Suppressor macrophage (primary cell): ENCODE measurements at regions not wholly inside any gene's neighbourhood (a gene's known extent, or its start where the extent isn't known, plus 50 kb on each side); places are given as distances from the start of the nearest gene placed in this dataset.
A peak's percentile ranks its signal among the peaks of the same experiment; 100 is the strongest.

Source experiments
- DNase-seq, 4 experiments: peaks; one replicate each; pipeline ENCODE4 v3.0.0-alpha.2; 2020 to 2022

DNA sequence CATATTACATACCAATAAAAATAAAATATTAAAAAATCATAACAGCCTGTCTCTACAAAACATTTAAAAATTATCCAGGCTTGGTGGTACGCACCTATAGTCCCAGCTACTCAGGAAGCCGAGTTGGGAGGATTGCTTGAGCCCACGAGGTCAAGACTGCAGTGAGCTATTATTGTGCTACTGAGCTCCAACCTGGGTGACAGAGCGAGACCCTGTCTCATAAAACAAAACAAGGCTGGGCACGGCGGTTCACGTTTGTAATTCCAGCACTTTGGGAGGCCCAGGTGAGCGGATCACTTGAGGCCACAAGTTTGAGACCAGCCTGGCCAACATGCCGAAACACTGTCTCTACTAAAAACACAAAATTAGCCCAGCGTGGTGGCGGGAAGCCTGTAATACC lies 52.2 kb upstream of the LSM14A start:
- no peak for DNase-seq

DNA sequence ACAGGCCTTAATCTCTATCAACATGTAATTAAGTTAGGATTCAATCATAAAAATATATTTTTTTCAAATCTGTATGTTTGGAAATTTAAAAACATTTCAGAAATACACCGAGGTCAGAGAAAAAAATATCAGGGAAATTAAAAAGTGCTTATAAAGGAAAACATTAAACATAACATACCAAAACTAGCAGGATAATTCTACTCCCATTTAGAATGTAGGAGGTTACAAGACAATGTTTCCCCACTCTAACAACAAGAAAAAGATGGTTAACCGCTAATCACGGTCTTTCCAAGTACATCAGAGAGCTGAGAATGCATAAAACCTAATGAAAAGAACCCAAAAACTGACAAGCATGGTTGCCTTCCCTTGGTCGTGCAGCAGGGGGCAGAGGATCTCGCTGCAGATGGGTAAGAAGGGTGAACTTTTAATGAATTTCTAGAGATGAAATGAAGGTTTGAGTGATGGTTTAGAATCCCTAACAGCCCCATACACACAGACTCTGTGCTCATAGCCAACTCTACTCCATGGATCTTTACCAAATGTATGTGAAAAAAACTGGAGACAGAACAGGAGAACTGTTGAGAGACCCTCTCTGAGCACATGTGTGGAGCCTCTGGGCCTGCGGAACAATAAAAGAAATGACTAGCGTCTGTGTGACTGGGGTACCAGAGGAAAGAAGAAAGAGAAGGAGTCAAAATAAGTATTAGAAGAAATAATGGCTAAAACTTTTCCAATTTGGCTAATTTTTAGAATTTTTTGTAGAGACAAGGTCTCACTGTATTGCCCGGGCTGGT lies 51.3 kb upstream of the LSM14A start:
- DNase-seq, result peak; percentile 51 to 66 (median 59)
